Activated CD4-positive, alpha-beta T cell treated with anti-CD3 and anti-CD28 coated beads, Interleukin-2, amount 50 U/mL, for 48 hours (primary cell): ENCODE measurements at regions not wholly inside any gene's neighbourhood (a gene's known extent, or its start where the extent isn't known, plus 50 kb on each side); places are given as distances from the start of the nearest gene placed in this dataset.

Experiments used
- DNase-seq, 2 experiments: peaks; one replicate each; pipeline ENCODE4 v3.0.0-alpha.2; 2020

DNA sequence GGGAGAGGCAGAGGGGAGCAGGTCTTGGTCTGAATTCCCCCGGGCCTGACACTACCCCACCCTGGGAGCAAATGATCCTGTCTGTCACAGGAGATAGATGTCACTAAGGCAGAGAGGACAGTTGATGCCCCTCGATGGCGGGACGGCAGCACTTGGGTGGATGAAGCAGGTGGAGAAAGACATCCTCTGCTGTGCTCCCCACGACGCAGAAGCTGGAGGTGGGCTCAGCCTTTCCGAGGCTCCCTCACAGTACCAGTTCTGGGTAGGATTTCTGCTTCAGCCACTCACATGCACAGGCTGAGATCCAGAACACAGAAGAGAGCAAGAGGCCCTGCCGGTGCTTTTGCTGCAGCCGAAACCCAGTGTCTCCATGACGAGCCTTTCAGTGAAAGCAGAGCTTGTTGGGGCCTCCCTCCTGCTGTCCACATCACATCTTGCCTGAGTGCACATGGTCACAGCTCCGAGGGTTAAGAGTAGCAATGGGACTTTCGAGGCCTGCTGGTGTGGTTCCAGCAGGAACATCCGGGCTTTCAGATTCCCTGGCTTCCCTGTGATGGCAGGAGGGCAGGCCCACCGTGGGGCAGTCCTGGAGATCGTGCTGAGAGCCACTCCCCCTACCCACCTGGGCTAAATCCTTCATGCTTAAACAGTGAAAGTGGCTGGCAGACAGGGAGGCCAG is 107.3 kb upstream of the PRR20G start:
- no peak for DNase-seq

DNA sequence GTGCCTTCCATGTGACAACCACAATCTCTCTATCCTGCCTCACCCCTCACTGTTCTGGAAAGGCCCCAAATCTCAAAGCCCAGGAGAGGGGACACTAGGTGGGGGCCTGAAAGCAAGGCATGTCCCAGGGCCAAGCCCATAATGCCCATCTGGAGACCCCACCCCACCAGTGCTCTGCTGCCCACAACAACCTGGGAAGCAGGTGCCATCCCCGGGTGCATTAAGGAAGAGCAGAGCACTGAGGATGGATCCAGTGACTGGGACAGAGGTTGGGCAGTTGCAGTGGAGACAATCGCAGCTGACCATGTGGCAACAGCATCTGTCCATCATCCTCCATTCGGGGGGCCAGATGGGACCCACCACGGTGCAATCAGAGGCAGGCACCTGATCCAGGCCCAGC is 106.2 kb upstream of the PRR20G start:
- DNase-seq, result no peak

DNA sequence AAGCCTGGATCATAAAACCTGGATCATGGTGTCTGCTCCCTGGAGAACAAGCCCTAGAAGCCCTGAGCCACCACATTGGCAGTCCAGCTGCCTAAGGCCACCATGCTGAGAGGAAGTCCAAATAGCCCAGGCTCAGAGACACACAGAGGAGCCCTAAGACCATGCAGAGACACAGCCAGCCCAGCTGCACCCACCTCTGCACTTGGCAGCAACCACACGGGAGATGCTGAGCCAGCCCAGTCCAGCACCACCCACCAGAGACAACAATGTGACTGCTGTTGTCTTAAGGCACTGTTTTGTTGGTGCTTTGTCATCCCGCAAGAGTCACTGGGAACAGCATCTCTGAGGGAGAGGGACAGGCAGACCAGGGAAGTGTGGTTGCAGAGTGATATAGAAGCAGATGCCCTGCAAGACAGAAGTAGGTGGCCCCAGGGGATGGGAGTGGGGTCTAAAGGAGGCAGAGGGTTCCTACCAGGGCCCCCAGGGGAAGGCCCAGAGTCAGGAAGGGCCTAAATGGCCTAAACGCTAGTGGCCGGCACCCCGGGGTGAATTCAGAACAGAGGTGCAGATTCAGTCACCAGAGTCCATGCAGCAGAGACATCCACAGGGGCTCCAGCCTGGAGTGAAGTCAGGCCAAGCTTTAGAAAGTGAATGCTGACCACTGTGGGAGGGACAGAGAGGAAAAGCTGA is 105.4 kb upstream of the PRR20G start:
- no peak for DNase-seq

DNA sequence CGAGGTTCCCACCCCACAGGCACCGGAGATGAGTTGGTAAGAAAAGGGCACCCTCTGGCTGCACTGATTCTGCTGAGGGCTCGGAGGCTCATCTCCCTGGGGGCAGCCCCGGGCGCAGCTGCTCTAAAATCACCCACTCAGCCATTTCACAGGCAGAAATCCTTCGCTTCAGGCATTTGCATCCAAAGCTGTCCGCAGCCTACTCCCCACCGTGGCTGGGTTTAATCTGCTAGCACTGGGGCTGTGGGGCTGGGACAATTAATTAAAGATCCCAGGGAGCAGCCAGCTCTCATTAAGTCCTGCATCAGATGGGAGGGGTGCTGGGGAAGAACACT is 104.3 kb upstream of the PRR20G start:
- no peak for DNase-seq

DNA sequence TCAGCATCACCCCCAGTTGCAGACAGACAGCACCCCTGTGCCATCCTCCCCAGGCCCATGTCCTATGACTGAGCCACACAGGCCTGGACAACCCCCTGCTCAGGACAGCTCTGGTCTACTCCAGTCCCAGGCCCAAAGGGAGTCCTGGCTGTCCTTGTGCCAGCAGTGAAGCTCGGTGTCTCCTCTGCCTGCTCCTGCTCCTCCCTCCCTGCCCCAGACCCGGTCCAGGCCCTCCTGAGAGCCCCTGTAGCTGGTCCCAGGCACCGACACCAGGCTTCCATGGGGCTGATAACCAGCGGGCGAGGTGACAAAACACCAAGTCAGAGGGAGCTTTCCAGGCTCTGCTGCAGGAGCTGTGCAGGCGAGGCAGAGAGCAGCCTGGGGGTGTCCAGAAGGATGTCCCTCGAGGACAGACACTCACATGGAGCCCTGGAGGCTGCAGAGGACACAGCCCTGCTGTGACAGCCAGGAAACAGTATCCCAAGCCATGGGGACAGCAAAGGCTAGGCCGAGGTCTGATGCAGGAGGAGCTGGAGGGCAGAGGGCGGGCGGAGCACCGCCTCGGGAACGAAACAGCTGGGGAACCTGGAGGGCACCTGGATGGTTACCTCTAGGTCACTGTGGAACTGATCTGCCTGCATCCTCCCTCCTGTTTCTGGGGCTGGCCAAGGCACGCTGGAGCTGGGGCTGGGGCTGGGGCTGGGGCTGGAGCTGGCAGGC is 103.8 kb upstream of the PRR20G start:
- DNase-seq, result no peak

DNA sequence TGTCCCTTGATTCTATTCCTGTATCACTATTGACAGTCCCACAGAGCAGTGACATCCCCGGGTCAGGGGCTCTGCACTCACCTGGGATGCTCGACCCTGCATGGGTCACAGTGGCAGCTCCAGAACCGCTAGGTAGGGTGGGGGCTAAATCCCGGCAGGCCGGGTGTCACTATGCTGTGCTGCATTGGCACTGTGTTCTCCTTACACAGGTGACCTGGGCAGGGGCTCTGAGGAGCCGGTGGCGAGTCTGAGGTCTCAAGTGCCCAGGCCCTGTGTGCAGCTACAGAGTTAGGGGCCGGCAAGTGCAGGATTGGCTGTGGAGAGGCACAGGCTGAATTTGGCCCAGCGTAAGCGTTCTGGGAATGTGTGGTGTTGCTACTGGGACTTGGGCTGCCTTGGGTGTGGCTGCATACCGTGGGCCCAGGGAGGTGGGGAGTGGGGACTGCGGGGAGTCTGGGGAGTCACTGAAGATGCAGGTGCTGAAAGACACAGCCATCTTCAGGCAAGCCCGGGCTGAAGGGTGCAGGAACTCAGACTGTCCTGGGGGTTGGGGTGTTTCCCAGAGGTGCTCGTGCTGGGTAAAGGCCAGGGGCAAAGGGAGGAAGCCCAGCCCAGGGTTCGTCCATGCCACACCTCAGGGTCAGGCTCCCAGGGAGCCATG is 102.6 kb upstream of the PRR20G start:
- DNase-seq, result no peak

DNA sequence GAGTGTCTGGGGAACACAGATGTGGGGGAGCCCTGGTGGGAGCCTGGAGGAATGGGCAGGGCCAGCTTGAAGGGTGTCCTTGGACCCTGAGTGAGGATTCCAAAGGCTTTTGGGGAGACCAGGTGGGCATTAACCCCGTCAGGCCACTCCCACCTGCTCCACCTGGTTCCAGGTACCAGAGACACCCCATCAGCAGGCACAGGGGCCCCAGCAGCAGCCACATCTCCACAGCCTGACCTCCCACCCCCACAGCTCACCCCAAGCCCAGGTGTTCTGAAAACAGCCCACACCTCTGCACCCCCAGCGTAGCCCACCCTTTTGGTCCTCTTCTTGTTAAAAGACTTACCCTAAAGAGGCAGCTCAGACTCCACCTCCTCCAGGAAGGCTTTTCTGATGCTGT is 102.1 kb upstream of the PRR20G start:
- DNase-seq, result no peak

DNA sequence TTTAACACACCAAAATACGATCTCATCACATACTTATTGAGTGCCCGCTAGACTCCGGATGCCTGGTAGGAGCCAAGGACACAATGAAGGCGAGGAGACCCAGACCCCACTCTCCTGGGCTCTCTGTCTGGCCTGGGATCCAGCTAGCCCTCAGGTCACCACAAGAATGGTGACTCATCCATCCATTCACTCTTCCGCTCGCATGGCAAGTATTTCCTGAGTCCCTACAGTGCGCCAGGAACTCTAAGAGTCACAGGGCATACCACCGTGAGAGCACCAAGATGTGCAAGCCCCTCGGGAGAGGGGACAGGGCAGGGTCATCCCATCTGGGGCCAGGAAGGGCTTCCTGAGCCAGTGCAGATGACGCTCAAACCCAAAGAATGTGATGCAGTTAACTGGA is 101.6 kb upstream of the PRR20G start:
- no peak for DNase-seq

DNA sequence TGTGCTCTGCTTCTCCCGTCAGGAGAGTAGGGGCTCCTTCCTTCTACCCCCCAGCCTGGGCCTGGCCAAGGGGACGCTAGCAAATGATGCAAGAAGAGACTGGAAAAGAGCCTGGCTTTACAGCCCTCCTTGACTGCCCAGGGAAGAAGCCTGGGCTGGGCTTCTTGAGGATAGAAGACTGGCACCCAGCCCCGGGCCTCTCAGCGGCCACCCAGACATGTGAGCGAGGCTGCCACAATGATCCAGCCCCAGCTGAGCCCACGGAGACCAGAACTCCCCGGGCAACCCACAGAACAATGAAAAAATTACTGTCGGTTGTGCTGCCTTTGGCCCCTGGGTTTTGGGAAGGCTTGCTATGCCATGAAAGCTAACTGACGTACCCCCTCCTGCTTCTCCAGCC is 100.6 kb upstream of the PRR20G start:
- DNase-seq, result no peak

DNA sequence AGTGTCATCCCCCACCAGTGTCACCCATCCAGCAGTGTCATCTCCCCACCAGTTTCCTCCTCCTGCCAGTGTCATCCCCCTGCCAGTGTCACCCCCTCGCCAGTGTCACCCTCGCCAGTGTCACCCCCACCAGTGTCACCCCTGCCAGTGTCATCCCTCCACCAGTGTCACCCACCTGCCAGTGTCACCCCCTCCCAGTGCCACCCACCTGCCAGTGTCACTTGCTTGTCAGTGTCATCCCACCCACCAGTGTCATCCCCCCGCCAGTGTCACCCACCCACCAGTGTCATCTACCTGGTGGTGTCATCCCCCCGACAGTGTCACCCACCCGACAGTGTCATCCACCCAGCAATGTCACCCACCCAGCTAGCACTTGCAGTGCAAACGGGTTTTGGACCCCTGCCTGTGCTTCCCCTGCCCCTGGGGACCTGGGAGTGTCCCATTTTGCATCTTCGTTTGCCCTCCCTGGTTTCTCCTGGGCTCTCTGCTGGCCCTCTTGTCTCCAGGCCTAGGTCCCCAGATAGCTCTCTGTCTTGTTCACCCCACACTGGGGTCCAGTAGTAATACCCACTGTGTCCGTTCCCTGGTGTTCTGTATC is 99.8 kb upstream of the PRR20G start:
- DNase-seq, result no peak

DNA sequence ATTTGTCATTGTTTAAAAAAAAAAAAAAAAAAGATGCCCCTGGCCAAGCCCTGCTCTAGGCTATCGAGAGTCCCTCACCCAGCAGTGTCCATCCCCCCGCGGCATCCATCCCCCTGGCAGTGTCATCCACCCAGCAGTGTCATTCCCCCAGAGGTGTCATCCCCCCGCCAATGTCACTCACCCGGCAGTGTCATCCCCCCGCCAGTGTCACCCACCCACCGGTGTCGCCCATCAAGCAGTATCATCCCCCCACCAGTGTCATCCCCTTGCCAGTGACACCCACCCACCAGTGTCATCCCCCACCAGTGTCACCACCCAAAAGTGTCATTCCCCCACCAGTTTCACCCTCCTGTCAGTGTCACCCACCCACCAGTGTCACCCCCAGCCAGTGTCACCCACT is 99.3 kb upstream of the PRR20G start:
- DNase-seq, result no peak

DNA sequence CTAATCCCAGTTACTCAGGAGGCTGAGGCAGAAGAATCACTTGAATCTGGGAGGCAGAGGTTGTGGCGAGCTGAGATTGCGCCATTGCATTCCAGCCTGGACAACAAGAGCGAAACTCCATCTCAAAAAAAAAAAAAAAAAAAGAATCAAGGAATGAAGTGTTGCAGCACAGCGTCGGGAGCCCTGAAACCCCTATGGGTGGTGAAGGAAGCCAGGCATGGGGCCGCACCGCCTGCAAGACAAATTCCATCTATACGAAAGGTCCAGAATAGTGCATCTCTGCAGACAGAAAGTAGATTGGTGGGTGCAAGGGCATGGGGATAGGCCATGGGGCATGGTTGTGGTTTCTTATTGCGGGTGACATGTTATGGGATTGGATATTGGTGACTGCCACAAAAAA is 98.6 kb upstream of the PRR20G start:
- DNase-seq, result no peak

DNA sequence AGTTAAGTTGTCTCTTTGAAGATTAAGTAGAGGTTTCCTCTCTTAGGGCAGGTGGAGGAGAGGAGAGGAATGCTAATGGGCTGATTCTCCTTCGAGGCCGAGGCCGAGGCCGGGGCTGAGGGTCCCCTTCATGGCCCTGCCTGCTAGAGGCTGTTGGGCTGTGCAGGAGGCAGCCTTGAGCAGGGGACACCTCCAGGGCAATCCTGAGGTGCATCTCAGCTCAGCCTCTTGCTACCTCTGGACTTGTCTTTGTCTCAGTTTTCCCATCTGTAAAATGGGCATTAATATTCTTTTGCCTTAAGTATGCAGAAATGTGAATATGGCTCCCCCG is 97.7 kb upstream of the PRR20G start:
- DNase-seq, result no peak

DNA sequence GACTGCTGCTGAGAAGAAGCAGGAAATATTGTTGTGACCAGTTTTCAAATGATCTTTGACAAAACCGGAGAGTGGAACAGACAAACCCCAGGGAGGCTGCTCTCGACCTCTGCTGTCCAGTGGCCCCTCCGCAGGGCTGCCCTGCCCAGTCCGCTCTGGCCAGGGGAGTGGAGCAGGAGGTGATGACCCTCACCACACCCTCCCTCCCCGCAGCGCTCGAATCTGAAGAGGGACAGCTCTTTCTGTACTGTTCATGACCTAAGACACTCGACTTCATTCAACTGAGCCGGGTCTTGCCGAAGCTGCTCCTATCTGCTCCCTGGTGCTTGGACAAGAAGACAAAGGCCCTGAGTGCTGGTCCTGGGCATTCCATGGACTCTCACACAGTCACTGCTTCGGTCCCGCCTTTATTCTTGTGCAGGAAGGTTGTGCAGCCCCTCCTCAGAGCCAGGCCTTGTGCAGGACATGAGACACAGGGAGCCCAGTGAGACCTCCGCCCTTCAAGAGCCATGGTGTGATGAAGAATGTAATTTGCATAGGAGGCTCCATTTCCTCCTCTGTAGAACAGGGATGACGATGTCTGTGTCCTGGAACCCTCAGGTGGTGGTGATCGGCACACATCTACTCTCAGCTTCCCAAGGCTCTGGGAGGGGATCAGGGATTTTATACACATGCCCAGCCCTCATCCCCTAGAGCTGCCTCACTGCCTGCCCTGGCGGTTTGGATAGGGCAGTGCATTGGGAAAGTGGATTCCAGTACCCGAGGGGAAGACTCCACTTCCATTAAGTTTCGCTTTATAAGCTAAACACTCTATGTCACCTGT is 97.1 kb upstream of the PRR20G start:
- DNase-seq, result no peak

DNA sequence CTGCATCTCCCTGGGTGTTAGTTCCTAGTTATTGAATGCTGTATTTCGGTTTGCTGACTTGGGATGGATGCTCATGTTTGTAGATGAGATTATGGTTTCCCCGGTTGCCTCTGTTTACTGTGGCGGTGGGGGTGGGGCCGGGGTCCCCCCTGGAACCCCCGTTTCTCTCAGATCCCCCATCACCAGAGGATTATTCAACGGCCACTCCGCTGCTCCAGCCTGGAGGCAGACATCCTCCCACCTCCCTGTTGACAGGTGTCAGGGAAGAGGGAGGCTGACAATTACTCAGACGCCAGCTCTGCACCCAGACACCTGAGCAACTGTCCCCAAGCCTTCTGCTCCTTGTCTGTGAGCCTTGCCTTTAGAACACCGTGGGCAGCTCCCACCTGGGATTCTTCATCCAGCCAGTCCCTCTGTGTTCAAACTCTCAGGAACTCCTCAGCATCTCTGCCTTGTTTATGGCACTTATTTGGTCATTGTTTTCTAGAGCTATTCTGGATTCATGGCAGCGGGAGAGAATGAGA is 95.9 kb upstream of the PRR20G start:
- no peak for DNase-seq

DNA sequence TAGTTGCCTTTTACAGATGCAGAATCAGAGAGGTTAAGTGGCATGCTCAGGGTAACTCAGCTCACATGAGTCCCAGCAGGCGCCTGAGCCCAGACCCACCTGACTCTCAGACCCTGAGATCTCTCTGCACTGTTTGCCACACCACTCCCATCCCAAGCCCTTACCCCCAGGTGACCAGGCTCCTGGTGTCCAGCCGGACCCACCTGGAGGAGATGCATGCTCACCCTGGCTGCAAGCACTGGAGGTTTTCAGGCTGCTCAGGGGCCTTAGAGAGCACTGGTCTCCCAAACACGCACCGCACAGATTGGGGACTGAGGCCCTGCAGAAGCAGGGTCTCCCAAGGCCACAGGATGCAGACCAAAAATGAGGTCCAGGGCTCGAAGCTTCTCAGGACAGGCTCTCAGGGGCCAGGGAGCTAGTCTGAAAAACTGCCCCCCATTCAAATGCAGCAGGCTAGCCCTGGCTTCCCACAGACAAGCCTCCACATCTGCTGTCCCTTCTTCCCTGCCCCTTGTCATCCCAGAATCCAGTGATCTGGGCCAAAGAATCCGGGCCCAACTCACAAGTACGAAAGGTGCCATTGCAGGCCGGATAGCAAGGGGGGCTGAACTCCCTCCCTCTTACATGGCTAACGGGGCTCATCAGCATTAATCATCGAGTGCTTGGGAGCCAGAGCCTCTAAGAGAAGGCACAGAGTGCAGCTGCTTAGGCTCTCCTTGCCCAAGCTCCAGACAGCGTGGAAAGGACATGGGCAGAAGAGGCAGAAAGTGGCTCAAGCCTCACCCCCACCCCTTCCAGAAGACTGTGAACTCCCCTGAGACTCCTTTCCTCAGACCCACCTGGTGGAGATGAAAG is 90.2 kb upstream of the PRR20G start:
- DNase-seq, result no peak

DNA sequence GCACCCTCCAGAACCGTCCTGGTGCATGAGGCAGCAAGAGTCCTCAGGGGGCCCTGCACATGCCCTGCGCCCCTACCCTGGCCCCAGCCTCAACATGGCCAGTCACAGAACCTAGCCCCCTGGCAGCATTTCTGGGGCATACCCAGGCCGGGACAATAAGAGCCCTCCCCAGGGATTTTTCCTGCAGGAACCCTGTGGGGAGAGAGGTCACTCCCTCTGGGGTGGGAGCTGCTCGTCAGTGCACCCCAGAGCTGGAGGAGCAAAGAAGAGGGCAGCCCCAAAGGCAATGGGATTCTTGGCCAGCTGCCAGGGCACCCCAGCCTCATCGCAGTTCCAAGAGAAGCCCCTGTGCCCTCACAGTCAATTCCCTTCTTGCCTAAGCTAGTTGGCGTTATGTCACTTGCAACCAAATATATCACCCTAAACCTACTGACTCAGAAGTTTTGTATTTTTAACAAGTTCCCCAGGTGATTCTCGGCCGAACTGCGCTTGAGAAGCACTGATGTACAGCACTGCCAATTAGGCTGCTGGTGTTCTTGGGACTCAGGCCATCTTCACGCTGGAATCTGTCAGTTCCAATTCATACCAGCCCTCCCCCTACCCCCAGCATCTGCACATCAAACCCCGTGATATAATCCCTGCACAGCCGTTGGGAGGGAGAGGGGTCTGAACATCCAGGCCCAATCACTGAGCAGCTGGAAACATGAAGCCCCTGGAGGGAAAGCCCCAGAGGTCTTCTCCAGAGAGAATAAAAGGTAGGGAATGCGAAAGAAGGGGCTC is 87.5 kb upstream of the PRR20G start:
- no peak for DNase-seq

DNA sequence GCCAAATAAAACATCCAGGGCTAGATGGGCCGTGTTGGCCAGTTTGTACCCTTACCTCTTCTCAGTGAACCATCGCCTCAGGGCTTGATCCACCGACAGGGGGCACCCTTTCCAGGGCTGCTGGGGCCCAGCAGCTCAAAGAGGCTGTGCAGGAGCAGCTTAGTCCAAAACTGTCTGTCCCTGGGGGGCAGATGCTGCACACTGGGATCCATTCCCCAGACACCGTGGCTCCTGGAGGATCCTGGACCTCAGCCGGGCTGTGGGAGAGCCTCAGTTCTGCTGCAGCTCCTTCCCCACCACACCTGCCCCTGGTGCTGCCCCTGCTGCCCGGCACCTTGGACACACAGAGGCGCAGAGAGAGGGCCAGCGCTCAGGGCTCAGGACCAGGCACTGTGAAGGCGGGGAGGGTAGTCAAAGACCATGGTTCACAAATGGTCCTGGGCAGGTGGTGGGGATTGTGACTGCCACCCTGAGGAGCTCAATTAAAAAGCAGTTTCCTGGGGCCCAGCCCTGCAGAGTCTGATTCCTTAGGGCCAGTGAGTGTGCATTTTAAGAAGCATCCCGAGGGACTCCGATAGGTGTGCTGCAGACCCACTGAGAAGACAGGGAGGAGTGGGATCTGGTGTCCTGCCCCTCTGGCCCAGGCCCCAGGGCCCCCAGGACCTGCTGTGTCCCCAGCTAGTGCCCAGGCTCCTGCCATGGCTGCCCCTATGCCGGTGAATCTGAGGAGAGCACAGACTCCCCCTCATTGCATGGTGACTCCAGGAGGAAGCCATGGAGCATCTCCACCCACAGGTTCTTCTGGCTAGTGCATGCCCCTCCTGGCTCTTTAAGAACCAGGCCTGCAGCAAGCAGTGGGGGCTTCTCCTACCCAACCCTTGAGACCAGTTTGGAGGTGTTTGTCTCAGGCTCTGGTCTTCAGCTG is 86.5 kb upstream of the PRR20G start:
- DNase-seq, result peak; percentile 31 to 37

DNA sequence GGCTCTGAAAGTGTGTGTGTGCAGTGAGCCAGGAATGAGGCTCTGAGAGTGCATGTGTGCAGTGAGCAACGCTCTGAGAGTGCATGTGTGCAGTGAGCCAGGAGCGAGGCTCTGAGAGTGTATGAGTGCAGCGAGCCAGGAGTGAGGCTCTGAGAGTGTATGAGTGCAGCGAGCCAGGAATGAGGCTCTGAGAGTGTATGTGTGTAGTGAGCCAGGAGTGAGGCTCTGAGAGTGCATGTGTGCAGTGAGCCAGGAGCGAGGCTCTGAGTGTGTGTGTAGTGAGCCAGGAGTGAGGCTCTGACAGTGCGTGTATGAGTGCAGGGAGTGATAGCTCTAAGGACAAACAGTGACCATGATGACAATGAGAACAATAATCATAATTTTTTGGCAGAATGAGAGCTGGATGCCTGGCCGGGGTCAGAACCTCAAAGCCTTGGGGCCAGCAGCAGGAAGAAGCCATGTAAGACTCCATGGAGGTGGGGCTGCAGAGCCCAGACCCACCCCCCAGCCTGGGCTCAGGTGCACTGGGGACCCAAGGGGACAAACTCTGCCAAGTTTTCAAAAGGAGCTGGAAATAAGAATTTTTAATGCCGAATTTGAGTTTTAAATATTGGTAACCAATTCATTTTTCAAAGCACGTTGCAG is 85.7 kb upstream of the PRR20G start:
- DNase-seq, result no peak
